PC-9 (cell line): ENCODE measurements at regions not wholly inside any gene's neighbourhood (a gene's known extent, or its start where the extent isn't known, plus 50 kb on each side); places are given as distances from the start of the nearest gene placed in this dataset.

Source experiments
- CTCF ChIP-seq: fragments of 200-600 bp; sonication (generic); conservative IDR thresholded peaks from 2 replicates; pipeline ENCODE4 v1.6.1; 2017; ENCODE audit warnings: mixed run types, antibody characterized with exemption, mild to moderate bottlenecking, moderate library complexity
- EZH2 ChIP-seq: fragments of 200-600 bp; sonication (generic); IDR thresholded peaks from 2 replicates; pipeline ENCODE4 v1.8.0; 2017; ENCODE audit warnings: antibody characterized with exemption, low read depth

DNA sequence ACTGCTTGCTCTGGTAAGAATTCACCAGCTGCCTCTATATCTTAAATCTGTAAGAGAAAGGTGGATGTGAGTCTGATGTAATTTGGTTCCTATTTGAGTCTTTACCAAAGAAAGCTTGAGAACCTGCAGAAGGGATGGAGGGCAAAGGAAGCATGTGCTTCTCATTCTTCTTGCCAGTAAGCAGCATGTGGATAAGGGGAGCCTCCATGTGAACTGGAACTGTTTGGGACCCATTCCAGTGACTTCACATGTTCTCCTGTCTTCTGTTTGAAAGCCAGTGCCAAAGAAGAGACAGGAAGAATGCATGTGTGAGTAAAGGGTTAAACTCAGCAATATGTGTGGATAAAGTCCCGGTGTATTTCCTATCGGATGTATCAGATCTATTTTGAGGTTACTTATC lies 119.6 kb upstream of the ADGRL2 start:
- no peak for TF ChIP-seq CTCF
- TF ChIP-seq EZH2 = no peak
